HG02973 (cell line): ENCODE measurements at regions not wholly inside any gene's neighbourhood (a gene's known extent, or its start where the extent isn't known, plus 50 kb on each side); places are given as distances from the start of the nearest gene placed in this dataset.

ENCODE experiments used
- ATAC-seq: cut with Tn5 transposase; IDR thresholded peaks from one replicate; pipeline ENCODE4 v1.9.1; 2021; ENCODE audit warnings: moderate library complexity; ENCODE audit not compliant: unreplicated experiment

- ATAC-seq: no peak
Measured at GRCh38 chr5:4424895-4425294, 715.2 kb upstream of the ADAMTS16 start.

- no peak for ATAC-seq
Measured at GRCh38 chr5:4440536-4440935, 699.6 kb upstream of the ADAMTS16 start.

- ATAC-seq: no peak
Measured at GRCh38 chr5:4442221-4442620, 697.9 kb upstream of the ADAMTS16 start.

DNA sequence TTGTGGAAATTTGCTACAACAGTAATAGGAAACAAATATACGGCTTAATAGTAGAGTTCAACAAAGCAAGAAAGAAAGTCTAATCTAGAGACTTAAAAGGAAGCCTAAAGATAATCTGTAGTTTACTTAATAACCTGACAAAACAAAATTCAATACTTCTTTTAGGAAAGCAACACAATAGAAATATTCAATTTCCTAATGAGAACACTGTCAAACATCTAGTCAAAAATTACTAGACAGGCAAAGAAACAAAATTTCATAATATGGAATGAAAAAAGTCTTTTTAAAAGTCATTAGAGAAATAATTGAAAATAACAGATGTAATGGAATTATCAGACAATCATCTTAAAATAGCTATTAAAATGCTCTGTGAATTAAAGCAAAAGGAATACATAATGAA lies 692.5 kb upstream of the ADAMTS16 start:
- ATAC-seq: no peak

DNA sequence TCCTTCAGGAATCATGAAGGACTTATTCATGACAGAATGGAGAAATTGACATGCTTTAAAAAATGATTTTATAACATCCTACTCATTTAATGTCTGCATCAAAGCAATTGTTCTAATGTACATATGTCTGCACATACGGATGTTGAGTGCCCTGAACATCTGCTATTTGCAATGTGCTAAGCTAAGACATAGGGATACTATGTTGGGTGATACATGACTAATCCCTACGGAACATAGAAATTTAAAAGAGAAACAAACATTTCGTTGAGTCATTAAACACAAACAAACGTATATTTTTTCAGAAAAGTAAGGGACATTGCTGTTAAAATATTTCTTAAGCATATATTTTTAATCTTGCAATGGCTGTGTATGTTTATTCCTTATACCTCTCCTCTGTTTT lies 686.5 kb upstream of the ADAMTS16 start:
- no peak for ATAC-seq

GRCh38 chr5:4479426-4479825 lies 660.7 kb upstream of the ADAMTS16 start:
- ATAC-seq: no peak

DNA sequence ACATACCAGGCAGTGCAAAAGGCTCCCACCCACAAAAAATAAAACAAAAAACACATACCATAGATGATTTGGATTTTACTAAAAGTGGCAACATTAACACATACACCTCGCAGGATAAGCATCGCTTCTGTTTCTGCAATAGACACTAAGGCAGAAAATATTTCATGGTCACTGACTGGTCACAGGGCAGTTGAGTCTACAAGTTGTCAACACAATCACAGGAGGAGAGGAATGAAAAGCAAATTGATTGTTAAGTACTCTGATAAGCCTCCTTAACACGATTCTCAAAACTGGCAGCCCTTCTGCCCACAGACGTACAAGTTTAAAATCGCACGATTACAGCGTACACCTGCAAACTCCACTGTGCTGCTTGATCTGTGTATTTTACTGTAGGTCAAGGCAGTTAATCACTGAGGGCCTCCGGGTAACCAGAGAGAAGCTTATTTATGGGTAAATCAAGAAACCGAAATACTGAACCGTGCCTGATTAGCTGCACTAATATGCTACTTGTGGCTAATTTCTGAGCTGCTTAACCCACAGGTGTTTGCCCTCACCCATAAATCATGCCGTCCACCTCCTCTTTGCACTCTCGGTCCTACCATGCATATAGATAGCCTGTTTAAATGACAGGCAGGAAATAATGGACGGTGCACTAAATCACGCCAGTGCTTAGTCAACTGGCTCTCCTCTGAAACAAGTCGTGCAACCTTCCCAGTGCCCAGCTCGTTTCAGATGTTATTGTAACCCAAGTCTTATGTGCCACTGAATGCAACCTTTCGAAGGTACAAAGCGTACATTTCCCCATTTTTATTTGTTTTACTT lies 659.4 kb upstream of the ADAMTS16 start:
- ATAC-seq: no peak

DNA sequence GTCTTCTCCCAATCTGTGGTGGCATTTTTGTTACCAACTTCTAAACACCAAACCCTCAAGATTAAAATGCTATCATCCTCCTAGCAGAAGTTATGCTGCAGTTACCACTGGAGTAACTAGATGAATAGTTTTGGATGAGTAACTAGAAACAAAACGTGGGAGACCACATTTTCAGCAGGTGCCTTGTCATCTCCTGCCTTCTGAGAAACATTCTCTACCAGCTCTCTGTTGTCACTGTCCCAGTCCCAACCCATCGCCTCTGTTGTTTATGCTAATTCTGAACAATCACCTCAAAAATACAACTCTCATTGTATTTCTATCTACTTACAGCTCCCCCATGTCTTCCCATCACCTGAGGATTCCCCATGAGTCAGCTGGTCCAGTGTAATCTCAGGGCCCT lies 652.5 kb upstream of the ADAMTS16 start:
- ATAC-seq: no peak

GRCh38 chr5:4511996-4512656 lies 628.0 kb upstream of the ADAMTS16 start:
- ATAC-seq: no peak

GRCh38 chr5:4513381-4513780 lies 626.7 kb upstream of the ADAMTS16 start:
- ATAC-seq: no peak

DNA sequence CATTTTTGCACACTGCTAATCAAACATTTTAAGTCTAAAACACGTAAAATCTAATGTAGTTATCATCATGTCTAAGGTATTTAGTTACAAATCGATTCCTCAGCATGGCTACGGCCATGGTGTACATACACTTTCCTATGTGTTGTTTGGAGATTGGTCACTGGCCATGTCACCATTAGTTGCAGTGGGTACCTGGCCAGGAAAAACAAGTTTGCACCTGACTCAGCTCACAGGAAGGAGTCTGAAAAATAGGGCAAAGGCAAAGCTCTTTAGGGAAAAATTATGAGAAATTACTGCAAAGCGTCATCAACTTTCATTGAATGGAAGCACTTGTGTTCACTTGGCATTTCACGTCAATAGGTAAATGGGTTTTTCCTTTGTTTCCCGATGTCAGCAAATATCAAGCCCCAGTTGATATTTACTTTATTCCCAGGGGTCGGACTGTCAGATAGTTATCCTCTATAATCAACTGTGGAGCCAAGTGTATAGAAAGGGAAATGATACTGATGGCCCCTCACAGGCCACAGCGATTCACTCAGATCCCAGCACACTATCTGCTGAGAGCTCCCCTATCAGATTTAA lies 626.0 kb upstream of the ADAMTS16 start:
- no peak for ATAC-seq

GRCh38 chr5:4518903-4519672 lies 621.0 kb upstream of the ADAMTS16 start:
- no peak for ATAC-seq

DNA sequence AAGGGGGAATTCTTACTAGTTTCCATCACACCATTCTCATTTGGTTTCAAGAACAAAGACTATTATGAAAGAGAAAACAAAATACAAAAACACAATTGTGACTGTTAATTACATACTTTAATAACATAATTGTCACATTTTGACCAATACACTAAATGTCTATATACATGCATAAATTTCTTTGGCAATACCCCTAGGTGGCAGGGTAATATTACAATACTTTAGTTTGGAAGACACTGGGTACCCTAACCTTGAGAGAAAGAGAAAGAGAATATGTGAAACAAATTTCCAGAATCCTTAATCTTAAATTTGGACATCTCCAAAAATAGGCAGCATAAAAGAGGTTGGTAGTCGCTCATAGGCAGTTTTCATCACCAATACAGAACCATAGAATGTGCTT lies 619.6 kb upstream of the ADAMTS16 start:
- ATAC-seq: no peak

DNA sequence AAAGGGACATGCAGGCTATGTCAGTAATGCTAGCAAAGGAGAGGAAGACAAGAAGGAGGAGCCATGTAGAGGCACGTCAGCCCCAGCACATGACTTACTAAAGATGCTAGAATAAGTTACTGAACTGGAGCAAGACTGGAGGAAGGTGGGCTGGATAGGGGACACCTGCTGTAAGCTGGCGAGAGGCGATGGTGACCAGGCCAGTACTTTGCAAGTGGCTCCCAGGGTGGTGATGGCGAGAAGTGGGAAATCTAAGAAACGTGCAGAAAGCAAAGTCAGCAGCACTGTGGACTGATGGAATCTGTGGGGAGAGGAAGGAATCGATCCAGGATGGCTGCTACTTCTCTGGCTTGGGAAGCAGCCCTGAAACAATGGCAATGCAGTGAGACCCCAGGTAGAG lies 617.1 kb upstream of the ADAMTS16 start:
- ATAC-seq: no peak

DNA sequence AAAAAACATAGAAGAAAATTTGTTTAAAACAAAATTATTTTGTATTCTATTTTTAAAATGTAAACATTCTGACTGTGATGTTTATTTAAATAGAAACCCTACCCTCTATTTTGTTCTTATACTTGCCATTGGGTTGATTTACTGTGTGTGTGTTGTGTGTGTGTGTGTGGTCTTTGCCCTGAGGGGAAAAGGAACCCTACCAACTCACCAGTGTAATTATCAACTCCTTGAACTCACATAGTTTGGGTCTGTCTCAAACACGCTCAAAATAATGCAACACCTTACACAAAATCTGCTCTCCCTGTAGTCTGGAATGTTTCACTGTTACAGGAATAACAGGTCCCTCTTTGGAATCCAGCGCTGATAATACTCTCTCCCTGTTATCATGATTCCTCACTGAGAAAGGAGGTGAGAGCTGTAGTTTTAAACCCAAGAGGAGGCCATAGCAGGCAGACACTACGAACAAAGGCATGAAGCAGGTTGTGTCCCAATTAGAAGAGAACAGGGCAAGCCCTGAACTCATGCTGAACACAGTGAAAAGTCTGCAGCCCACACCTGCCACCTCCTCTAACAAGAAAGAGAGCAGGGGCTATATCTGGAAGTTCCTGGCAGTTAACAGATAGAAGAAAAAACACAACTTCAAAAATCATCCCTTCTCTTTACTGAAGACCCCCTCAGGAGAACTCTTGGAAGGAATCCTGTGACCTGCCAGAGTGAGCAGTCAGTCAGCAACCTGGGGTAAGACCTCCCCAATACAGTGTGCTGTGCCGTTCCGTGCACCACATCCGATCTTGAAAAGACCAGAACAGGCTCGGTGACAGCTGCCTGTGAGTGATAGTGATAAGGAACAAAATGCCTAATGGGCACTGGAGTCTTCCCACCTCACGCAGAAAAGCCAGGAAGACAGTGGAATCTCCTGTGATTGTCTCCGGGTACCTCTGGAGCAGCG lies 608.1 kb upstream of the ADAMTS16 start:
- ATAC-seq: no peak

- no peak for ATAC-seq
Measured at GRCh38 chr5:4532705-4533080, 607.4 kb upstream of the ADAMTS16 start.

- ATAC-seq: no peak
Measured at GRCh38 chr5:4533457-4534105, 606.5 kb upstream of the ADAMTS16 start.

GRCh38 chr5:4537489-4537888 lies 602.6 kb upstream of the ADAMTS16 start:
- no peak for ATAC-seq

DNA sequence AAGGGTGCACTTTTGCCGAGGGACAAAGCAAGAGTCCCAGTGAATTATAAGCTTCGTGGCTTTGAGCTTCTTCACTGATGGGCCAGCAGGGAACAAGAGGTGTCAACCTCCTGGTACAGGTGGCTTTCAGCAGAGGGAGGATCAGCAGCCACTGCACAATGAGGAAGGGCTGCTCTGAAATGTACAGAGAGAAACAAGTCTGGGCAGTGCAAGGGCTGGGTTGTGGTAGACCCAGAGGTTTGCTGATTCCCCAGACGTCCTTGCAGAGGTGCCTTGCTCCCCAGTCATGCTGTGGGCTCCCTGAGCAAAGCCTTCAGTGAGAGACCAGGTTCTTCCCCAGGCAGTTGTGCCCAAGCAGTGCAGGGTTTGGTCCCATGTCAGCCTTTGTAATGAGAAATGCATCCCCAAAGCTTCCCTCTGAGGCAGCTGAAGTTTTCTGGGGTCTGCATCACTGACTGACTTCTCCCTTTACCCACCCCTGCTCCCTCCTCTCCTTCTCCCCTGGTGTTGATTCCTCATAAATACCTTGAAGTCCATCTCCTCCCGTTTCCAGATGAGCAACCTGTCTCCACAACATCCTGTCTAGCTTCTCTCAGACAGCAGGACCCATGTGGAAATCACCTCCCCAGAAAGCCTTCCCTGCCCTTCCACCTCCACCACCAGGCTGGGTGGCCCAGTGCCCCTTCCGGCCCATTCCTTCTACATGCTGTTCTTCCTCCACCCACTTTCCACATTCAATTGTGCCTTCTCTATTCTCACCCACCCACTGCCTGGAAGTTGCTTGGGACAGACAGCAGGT lies 599.6 kb upstream of the ADAMTS16 start:
- ATAC-seq: no peak
